22Rv1 (cell line): ENCODE measurements at regions not wholly inside any gene's neighbourhood (a gene's known extent, or its start where the extent isn't known, plus 50 kb on each side); places are given as distances from the start of the nearest gene placed in this dataset.

Experiments
- ZFX ChIP-seq: fragments of 450-650 bp; IDR thresholded peaks from 2 replicates; pipeline ENCODE4 v1.6.1; 2017; ENCODE audit warnings: antibody characterized with exemption, borderline replicate concordance
- TF ChIP-seq, protein P1 (sequence below): fragments of 450-650 bp; IDR thresholded peaks from 2 replicates; pipeline ENCODE4 v1.5.1; 2017; ENCODE audit warnings: mild to moderate bottlenecking

DNA sequence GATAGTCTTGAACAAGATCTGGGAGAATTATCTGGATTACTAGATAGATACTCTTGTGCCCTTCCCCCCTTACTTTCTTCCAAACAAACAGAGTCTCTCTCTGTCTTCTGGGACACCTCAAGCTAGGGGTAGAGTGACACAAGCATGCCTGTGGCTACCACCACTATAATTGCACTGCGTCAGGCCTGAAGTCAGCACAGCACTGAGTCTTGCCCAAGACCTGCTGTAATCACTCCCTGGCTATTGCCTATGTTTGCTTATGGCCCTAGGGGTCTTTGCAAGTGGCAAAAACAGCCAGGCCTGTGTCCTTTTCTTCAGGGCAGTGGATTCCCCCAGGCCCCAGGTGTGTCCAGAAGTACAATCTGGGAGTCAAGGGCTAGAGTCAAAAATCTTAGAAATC is 106.6 kb downstream of the SLC5A7 start:
- TF ChIP-seq, protein P1, sequence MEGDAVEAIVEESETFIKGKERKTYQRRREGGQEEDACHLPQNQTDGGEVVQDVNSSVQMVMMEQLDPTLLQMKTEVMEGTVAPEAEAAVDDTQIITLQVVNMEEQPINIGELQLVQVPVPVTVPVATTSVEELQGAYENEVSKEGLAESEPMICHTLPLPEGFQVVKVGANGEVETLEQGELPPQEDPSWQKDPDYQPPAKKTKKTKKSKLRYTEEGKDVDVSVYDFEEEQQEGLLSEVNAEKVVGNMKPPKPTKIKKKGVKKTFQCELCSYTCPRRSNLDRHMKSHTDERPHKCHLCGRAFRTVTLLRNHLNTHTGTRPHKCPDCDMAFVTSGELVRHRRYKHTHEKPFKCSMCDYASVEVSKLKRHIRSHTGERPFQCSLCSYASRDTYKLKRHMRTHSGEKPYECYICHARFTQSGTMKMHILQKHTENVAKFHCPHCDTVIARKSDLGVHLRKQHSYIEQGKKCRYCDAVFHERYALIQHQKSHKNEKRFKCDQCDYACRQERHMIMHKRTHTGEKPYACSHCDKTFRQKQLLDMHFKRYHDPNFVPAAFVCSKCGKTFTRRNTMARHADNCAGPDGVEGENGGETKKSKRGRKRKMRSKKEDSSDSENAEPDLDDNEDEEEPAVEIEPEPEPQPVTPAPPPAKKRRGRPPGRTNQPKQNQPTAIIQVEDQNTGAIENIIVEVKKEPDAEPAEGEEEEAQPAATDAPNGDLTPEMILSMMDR, result no peak
- no peak for TF ChIP-seq ZFX
